ENCODE measurements at regions not wholly inside any gene's neighbourhood (a gene's known extent, or its start where the extent isn't known, plus 50 kb on each side); places are given as distances from the start of the nearest gene placed in this dataset.

DNA sequence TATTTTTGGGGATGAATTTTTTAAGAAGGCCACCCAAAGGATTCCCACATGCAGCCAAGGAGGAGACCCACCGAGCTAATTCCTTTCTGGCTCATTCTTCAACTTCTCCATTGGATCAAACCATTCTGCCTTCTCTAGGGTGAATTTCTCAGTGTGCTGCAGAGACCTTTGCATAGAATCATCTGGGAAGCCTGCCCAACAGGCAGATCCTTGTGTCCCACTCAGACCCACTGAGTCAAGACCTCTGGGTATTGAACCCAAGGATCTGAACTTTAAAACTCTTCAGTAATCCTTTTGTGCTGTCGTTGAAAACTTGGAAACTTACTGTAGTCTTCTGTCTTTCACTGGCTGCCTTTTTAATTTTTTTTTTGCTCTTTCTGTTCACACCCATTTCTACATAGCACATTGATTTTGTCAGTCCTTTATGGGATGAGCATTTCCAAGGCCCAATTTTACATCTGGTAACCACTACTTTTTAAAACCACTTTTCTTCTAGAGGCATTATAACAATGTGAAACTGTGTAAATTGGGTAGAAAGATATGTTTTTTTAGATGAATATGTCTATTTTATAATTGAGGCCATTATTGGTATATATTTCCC is 120.2 kb downstream of the TSN start:
- no peak for TF ChIP-seq EZH2phosphoT487 (IDR thresholded peaks at IDR 0.05; ENCODE audit: low read depth)
- TF ChIP-seq, protein P1, sequence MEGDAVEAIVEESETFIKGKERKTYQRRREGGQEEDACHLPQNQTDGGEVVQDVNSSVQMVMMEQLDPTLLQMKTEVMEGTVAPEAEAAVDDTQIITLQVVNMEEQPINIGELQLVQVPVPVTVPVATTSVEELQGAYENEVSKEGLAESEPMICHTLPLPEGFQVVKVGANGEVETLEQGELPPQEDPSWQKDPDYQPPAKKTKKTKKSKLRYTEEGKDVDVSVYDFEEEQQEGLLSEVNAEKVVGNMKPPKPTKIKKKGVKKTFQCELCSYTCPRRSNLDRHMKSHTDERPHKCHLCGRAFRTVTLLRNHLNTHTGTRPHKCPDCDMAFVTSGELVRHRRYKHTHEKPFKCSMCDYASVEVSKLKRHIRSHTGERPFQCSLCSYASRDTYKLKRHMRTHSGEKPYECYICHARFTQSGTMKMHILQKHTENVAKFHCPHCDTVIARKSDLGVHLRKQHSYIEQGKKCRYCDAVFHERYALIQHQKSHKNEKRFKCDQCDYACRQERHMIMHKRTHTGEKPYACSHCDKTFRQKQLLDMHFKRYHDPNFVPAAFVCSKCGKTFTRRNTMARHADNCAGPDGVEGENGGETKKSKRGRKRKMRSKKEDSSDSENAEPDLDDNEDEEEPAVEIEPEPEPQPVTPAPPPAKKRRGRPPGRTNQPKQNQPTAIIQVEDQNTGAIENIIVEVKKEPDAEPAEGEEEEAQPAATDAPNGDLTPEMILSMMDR (IDR thresholded peaks at IDR 0.05; ENCODE audit: low read depth, low read length): no peak

Measured in OCI-LY3 (cell line).